ENCODE measurements at regions not wholly inside any gene's neighbourhood (a gene's known extent, or its start where the extent isn't known, plus 50 kb on each side); places are given as distances from the start of the nearest gene placed in this dataset.

DNA sequence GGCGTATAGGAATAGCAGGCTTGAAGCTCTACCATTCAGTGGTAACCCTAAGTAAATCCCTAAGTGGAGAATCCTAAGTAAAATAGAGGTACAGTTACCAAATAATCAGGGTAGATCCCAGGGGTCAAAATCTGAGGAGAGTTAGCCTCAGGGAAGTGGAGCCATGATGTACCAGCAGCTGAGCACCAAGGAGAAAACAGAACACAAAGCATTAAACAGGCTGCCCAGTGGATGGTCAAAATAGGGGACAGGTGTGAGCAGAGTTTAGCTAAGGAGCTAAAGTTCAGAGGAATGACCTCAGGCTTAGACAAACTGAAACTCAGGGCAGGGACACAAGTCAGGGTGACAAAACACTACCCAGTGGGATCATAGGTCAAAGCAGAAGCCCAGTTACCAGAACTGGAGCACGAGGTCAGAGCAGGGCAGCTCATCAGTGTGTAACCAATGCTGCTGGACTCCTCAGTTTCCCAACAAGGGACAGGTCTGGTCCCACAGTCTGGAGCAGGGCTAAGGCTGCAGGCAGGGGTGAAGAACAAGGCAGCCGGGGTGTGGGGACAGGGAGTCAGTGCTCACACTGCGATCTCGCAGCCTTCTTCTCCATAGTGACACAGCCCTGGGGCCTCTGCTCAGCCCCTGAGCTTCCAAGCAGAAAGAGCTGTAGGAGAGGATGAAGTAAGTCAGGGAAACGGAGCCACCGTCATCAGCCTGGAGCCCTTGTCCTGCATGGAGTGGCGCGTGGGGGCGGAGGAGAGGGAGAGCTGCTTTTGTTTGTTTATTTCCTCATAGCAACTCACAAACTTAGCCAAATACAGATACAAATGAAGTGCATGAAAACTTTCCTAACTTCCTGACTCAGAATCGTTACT, 264.0 kb downstream of the MREG start (continued):
- TF ChIP-seq, protein P1, sequence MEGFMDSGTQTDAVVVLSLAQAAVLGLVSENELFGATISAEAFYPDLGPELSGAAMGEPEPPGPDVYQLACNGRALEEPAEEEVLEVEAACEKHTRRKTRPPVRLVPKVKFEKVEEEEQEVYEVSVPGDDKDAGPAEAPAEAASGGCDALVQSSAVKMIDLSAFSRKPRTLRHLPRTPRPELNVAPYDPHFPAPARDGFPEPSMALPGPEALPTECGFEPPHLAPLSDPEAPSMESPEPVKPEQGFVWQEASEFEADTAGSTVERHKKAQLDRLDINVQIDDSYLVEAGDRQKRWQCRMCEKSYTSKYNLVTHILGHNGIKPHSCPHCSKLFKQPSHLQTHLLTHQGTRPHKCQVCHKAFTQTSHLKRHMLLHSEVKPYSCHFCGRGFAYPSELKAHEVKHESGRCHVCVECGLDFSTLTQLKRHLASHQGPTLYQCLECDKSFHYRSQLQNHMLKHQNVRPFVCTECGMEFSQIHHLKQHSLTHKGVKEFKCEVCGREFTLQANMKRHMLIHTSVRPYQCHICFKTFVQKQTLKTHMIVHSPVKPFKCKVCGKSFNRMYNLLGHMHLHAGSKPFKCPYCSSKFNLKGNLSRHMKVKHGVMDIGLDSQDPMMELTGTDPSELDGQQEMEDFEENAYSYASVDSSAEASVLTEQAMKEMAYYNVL (CRISPR knock-in tag; IDR thresholded peaks at IDR 0.05; ENCODE audit: borderline replicate concordance) = peak; percentile 98
- peak; percentile 100 for TF ChIP-seq RXRB (CRISPR knock-in tag; IDR thresholded peaks at IDR 0.05; ENCODE audit: borderline replicate concordance)
- peak; percentile 98 for TF ChIP-seq SMAD1 (CRISPR knock-in tag; IDR thresholded peaks at IDR 0.05; ENCODE audit: borderline replicate concordance, low read depth)
- TF ChIP-seq, protein P2, sequence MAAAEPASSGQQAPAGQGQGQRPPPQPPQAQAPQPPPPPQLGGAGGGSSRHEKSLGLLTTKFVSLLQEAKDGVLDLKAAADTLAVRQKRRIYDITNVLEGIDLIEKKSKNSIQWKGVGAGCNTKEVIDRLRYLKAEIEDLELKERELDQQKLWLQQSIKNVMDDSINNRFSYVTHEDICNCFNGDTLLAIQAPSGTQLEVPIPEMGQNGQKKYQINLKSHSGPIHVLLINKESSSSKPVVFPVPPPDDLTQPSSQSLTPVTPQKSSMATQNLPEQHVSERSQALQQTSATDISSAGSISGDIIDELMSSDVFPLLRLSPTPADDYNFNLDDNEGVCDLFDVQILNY (CRISPR knock-in tag; conservative IDR thresholded peaks at IDR 0.05) = no peak
- 0 out of 2 replicates have a peak, but pooled peaks have one; percentile 17 for TF ChIP-seq NPAS2 (CRISPR knock-in tag; IDR thresholded peaks at IDR 0.05; ENCODE audit: borderline replicate concordance)
- TF ChIP-seq MYC (CRISPR knock-in tag; IDR thresholded peaks at IDR 0.05; ENCODE audit: borderline replicate concordance) = peak; percentile 94
- TF ChIP-seq ZNF432 (CRISPR knock-in tag; IDR thresholded peaks at IDR 0.05; ENCODE audit: borderline replicate concordance) = no peak
- no peak for TF ChIP-seq HNRNPL (IDR thresholded peaks at IDR 0.05; ENCODE audit: low read depth, low read length)
- peak; percentile 98 for TF ChIP-seq ZNF431 (CRISPR knock-in tag; IDR thresholded peaks at IDR 0.05; ENCODE audit: borderline replicate concordance, low read depth)
- peak; percentile 76 for TF ChIP-seq SP4 (CRISPR knock-in tag; IDR thresholded peaks at IDR 0.05)
- peak; percentile 97 for TF ChIP-seq ZNF350 (CRISPR knock-in tag; IDR thresholded peaks at IDR 0.05; ENCODE audit: borderline replicate concordance, low read depth)
- TF ChIP-seq, protein P3, sequence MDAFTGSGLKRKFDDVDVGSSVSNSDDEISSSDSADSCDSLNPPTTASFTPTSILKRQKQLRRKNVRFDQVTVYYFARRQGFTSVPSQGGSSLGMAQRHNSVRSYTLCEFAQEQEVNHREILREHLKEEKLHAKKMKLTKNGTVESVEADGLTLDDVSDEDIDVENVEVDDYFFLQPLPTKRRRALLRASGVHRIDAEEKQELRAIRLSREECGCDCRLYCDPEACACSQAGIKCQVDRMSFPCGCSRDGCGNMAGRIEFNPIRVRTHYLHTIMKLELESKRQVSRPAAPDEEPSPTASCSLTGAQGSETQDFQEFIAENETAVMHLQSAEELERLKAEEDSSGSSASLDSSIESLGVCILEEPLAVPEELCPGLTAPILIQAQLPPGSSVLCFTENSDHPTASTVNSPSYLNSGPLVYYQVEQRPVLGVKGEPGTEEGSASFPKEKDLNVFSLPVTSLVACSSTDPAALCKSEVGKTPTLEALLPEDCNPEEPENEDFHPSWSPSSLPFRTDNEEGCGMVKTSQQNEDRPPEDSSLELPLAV (CRISPR knock-in tag; conservative IDR thresholded peaks at IDR 0.05; ENCODE audit: low read depth) = no peak; the same call in 1 of the 2 replicates
- TF ChIP-seq ZSCAN9 (CRISPR knock-in tag; IDR thresholded peaks at IDR 0.05; ENCODE audit: borderline replicate concordance) = peak; percentile 97
- TF ChIP-seq ZNF383 (CRISPR knock-in tag; IDR thresholded peaks at IDR 0.05; ENCODE audit: borderline replicate concordance) = no peak
- TF ChIP-seq SMYD3 (CRISPR knock-in tag; IDR thresholded peaks at IDR 0.05) = peak; percentile 82; the same call in 1 of the 2 replicates
- peak; percentile 8 for TF ChIP-seq PRPF4 (IDR thresholded peaks at IDR 0.05; ENCODE audit: low read depth, low read length, poor library complexity, severe bottlenecking)

Measured in HepG2 (cell line).